ENCODE measurements at regions not wholly inside any gene's neighbourhood (a gene's known extent, or its start where the extent isn't known, plus 50 kb on each side); places are given as distances from the start of the nearest gene placed in this dataset.
"Not testable (repeated sequence)": the region's sequence is repeated elsewhere in the genome, so short reads cannot be mapped to it uniquely, and the experiment has no call there.

DNA sequence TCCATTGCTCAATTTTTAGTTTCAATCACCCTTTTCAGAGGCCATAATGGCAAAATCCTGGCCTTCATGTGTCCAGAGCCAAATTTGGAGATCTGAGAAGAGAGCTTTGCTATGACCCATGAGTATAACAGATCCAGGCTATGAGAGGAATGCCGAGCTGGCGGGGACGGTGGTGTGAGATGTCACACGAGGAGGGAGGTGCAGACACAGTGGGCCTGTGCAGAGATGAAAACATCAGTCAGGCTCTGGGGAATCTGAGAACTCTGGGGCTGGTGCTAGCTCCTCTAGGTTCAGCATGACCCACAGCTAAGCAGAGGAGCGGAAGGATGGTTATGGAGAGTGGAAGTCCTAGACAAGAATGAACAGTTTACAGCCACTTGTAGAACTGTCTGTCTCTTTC is 398.3 kb upstream of the ATP10A start:
- Histone ChIP-seq H3K79me2 (ENCODE audit: low read length) (no peaks in the 10 kb centered on the region), H4K20me1 (ENCODE audit: insufficient read depth, low read length) (no peaks in the 10 kb centered on the region), H2AFZ (ENCODE audit: low read depth, low read length) (no peak overlapping the region), H3K9ac (ENCODE audit: low read length) (no peak overlapping the region), H3K36me3 (replicated peaks; ENCODE audit: low read depth, low read length) (no peaks in the 10 kb centered on the region), H3K4me1 (ENCODE audit: low read length) (no peaks in the 10 kb centered on the region), H3K9me3 (ENCODE audit: insufficient read depth, low read length) (no peaks in the 10 kb centered on the region), H3K27me3 (ENCODE audit: low read depth, low read length) (no peaks in the 10 kb centered on the region), H3K4me2 (ENCODE audit: low read length) (no peak overlapping the region), H3K27ac (ENCODE audit: low read length) (no peak overlapping the region), H3K4me3 (ENCODE audit: low read length) (no peak overlapping the region)
- TF ChIP-seq EZH2phosphoT487 (IDR thresholded peaks at IDR 0.05; ENCODE audit: low read depth): no peak
- no peak for TF ChIP-seq CTCF (IDR thresholded peaks at IDR 0.05; ENCODE audit: low read depth, low read length)

DNA sequence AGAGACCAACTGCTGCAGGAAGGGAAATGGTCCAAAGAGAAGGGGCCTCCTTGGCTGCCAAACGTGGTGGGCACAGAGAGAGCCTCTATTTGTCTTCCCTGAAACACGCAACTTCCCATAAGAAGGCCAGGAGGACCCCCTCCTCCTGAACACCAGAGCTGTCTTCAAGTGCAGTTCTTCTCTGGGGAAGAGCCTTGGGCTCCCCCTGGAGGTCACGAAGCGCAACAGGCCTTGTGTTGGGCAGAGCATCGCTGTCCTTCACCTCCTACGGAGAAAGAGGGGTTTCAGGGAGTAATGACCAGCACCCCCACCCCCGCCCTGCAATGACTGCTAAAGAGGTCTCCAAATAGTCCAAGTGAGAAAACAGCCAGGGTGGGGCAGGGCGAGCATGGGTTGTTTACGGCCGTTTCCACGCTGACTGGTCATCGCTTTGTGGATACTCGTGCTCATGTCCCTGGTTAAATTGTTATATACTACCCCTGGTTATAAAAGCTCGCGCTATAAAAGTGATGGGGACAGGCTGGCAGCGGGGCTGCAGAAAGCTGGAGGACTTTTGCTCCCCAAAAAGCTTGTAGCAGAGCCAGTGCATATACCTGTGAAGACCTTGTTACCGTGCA is 397.5 kb upstream of the ATP10A start:
- Histone ChIP-seq H3K79me2 (ENCODE audit: low read length) (no peaks in the 10 kb centered on the region), H3K9me3 (ENCODE audit: insufficient read depth, low read length) (no peaks in the 10 kb centered on the region), H4K20me1 (ENCODE audit: insufficient read depth, low read length) (no peaks in the 10 kb centered on the region), H3K4me2 (ENCODE audit: low read length) (no peak overlapping the region), H3K27ac (ENCODE audit: low read length) (no peak overlapping the region), H3K27me3 (ENCODE audit: low read depth, low read length) (no peaks in the 10 kb centered on the region), H3K9ac (ENCODE audit: low read length) (no peak overlapping the region), H3K36me3 (replicated peaks; ENCODE audit: low read depth, low read length) (no peaks in the 10 kb centered on the region), H3K4me1 (ENCODE audit: low read length) (no peaks in the 10 kb centered on the region), H3K4me3 (ENCODE audit: low read length) (no peak overlapping the region), H2AFZ (ENCODE audit: low read depth, low read length) (no peak overlapping the region)
- TF ChIP-seq CTCF (IDR thresholded peaks at IDR 0.05; ENCODE audit: low read depth, low read length): peak; percentile 52
- no peak for TF ChIP-seq EZH2phosphoT487 (IDR thresholded peaks at IDR 0.05; ENCODE audit: low read depth)

- no peaks in the 10 kb centered on the region for H3K79me2 ChIP-seq (ENCODE audit: low read length)
- H3K27ac ChIP-seq (ENCODE audit: low read length): no peak overlapping the region
- no peaks in the 10 kb centered on the region for H4K20me1 ChIP-seq (ENCODE audit: insufficient read depth, low read length)
Observed at GRCh38 chr15:26259581-26259980, 396.5 kb upstream of the ATP10A start.

DNA sequence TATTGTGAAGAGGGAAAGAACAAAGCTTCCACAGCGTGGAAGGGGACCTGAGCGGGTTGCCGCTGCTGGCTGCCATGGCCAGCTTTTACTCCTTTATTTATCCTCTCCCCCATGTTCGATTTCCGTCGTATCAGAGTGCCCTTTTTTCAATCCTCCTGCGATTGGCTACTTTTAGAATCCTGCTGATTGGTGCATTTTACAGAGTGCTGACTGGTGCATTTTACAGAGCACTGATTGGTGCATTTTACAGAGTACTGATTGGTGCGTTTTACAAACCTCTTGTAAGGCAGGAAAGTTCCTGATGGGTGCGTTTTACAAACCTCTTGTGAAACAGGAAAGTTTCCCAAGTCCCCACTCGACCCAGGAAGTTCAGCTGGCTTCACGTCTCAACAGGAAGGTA is 381.7 kb upstream of the ATP10A start:
- H3K4me3 ChIP-seq (ENCODE audit: low read length); H3K79me2 ChIP-seq (ENCODE audit: low read length); H4K20me1 ChIP-seq (ENCODE audit: insufficient read depth, low read length); H3K4me1 ChIP-seq (ENCODE audit: low read length); H3K27me3 ChIP-seq (ENCODE audit: low read depth, low read length); H3K9ac ChIP-seq (ENCODE audit: low read length); H3K9me3 ChIP-seq (ENCODE audit: insufficient read depth, low read length); H3K27ac ChIP-seq (ENCODE audit: low read length); H2AFZ ChIP-seq (ENCODE audit: low read depth, low read length); H3K4me2 ChIP-seq (ENCODE audit: low read length); H3K36me3 ChIP-seq (replicated peaks; ENCODE audit: low read depth, low read length): not testable (repeated sequence)

More at GRCh38 chr15:26259581-26259980, 396.5 kb upstream of the ATP10A start:
- H3K9ac ChIP-seq (ENCODE audit: low read length): no peak overlapping the region
- H3K4me1 ChIP-seq (ENCODE audit: low read length): no peaks in the 10 kb centered on the region
- no peak overlapping the region for H2AFZ ChIP-seq (ENCODE audit: low read depth, low read length)
- no peaks in the 10 kb centered on the region for H3K9me3 ChIP-seq (ENCODE audit: insufficient read depth, low read length)
- no peak overlapping the region for H3K4me2 ChIP-seq (ENCODE audit: low read length)
- TF ChIP-seq EZH2phosphoT487 (IDR thresholded peaks at IDR 0.05; ENCODE audit: low read depth) (no peak), CTCF (IDR thresholded peaks at IDR 0.05; ENCODE audit: low read depth, low read length) (no peak)
- H3K27me3 ChIP-seq (ENCODE audit: low read depth, low read length): no peaks in the 10 kb centered on the region
- H3K4me3 ChIP-seq (ENCODE audit: low read length): no peak overlapping the region
- no peaks in the 10 kb centered on the region for H3K36me3 ChIP-seq (replicated peaks; ENCODE audit: low read depth, low read length)

Data from OCI-LY3 (cell line).